ENCODE measurements at regions not wholly inside any gene's neighbourhood (a gene's known extent, or its start where the extent isn't known, plus 50 kb on each side); places are given as distances from the start of the nearest gene placed in this dataset.

GRCh38 chr9:80691229-80691628 is 998.1 kb downstream of the TLE1 start:
- ChIA-PET POLR2A (no interaction called here), CTCF (no interaction called here)

GRCh38 chr9:80690349-80690939 is 998.9 kb downstream of the TLE1 start:
- intact Hi-C loops (cut with micrococcal nuclease; ENCODE audit: unreplicated experiment): no loop called here
- no TSS peak for BruUV-seq (replicated peaks)
- TF ChIP-seq REST (IDR thresholded peaks at IDR 0.05; ENCODE audit: insufficient read depth in 1 of 2, low read depth in 2 of 2, low read length in 1 of 2): no peak
- TF ChIP-seq TCF7L2 (IDR thresholded peaks at IDR 0.05; ENCODE audit: low read depth, low read length): no peak
- TF ChIP-seq SIN3A (IDR thresholded peaks at IDR 0.05; ENCODE audit: borderline replicate concordance, insufficient read depth, low read depth, low read length): no peak
- no peak for TF ChIP-seq CTCF (IDR thresholded peaks at IDR 0.05)
- no peak for TF ChIP-seq POLR2AphosphoS5 (IDR thresholded peaks at IDR 0.05; ENCODE audit: low read depth, low read length)
- Histone ChIP-seq H3K4me3 (ENCODE audit: low read depth in 2 of 2, low read length in 2 of 2) (no peak overlapping the region), H3K4me1 (ENCODE audit: control insufficient read depth, insufficient read depth, low read length) (no peaks in the 10 kb centered on the region), H3K27ac (ENCODE audit: low read length) (no peak overlapping the region), H3K9me3 (ENCODE audit: control insufficient read depth, insufficient read depth, low read depth, low read length) (no peaks in the 10 kb centered on the region), H3K27me3 (ENCODE audit: control insufficient read depth, insufficient read depth, low read length) (no peaks in the 10 kb centered on the region), H3K36me3 (ENCODE audit: control insufficient read depth, insufficient read depth, low read length) (no peaks in the 10 kb centered on the region)
- DNase-seq (ENCODE audit: low read depth, low spot score): no peak
- in situ Hi-C loops (cut with HindIII; ENCODE audit: low pct_unique_long_range_greater_than_20kb, low sequenced_read_pairs): no loop called here
- POLR2A ChIA-PET: no interaction called here
- ATAC-seq: no peak
- CTCF ChIA-PET: no interaction called here

More at GRCh38 chr9:80691229-80691628, 998.1 kb downstream of the TLE1 start:
- intact Hi-C loops (cut with micrococcal nuclease; ENCODE audit: unreplicated experiment) (no loop called here), in situ Hi-C loops (cut with HindIII; ENCODE audit: low pct_unique_long_range_greater_than_20kb, low sequenced_read_pairs) (no loop called here)
- no peak for TF ChIP-seq POLR2AphosphoS5 (IDR thresholded peaks at IDR 0.05; ENCODE audit: low read depth, low read length)
- no peak for TF ChIP-seq TCF7L2 (IDR thresholded peaks at IDR 0.05; ENCODE audit: low read depth, low read length)
- TF ChIP-seq SIN3A (IDR thresholded peaks at IDR 0.05; ENCODE audit: borderline replicate concordance, insufficient read depth, low read depth, low read length): no peak
- no peak for TF ChIP-seq REST (IDR thresholded peaks at IDR 0.05; ENCODE audit: insufficient read depth in 1 of 2, low read depth in 2 of 2, low read length in 1 of 2)
- no peak for TF ChIP-seq CTCF (IDR thresholded peaks at IDR 0.05)
- no peaks in the 10 kb centered on the region for H3K4me1 ChIP-seq (ENCODE audit: control insufficient read depth, insufficient read depth, low read length)
- no peaks in the 10 kb centered on the region for H3K27me3 ChIP-seq (ENCODE audit: control insufficient read depth, insufficient read depth, low read length)
- H3K9me3 ChIP-seq (ENCODE audit: control insufficient read depth, insufficient read depth, low read depth, low read length): no peaks in the 10 kb centered on the region
- H3K36me3 ChIP-seq (ENCODE audit: control insufficient read depth, insufficient read depth, low read length): no peaks in the 10 kb centered on the region
- H3K4me3 ChIP-seq (ENCODE audit: low read depth in 2 of 2, low read length in 2 of 2): no peak overlapping the region
- no peak overlapping the region for H3K27ac ChIP-seq (ENCODE audit: low read length)
- no peak for DNase-seq (ENCODE audit: low read depth, low spot score)
- BruUV-seq (replicated peaks): no TSS peak
- no peak for ATAC-seq

Data from Panc1 (cell line).